H1 (cell line): ENCODE measurements at regions not wholly inside any gene's neighbourhood (a gene's known extent, or its start where the extent isn't known, plus 50 kb on each side); places are given as distances from the start of the nearest gene placed in this dataset.

Source experiments
- CTCF ChIP-seq, 3 experiments: IDR thresholded peaks; 1 replicate in 2 of 3; 2 replicates in 1 of 3; pipeline versions ENCODE4 v1.5.1 to v1.6.1; 2011; ENCODE audit warnings: low read length in 3 of 3, mild to moderate bottlenecking in 3 of 3, inconsistent platforms in 2 of 3, low read depth in 1 of 3, moderate library complexity in 1 of 3; ENCODE audit not compliant: insufficient read depth in 1 of 3; ENCODE audit errors: control extremely low read depth in 1 of 3
- EP300 ChIP-seq, 2 experiments: IDR thresholded peaks; 1 replicate in 1 of 2; 2 replicates in 1 of 2; pipeline ENCODE4 v1.6.1; 2011 to 2012; ENCODE audit warnings: low read depth in 2 of 2, low read length in 2 of 2, mild to moderate bottlenecking in 2 of 2, borderline replicate concordance in 1 of 2, inconsistent platforms in 1 of 2, moderate library complexity in 1 of 2
- GTF2F1 ChIP-seq: IDR thresholded peaks from 2 replicates; pipeline ENCODE4 v1.6.1; 2012; ENCODE audit warnings: low read depth, low read length, improper control_type of control experiment, borderline replicate concordance
- POLR2A ChIP-seq, 2 experiments: IDR thresholded peaks; 1 replicate in 1 of 2; 2 replicates in 1 of 2; pipeline ENCODE4 v1.6.1; 2011; ENCODE audit warnings: low read depth in 2 of 2, low read length in 2 of 2, mild to moderate bottlenecking in 2 of 2; ENCODE audit errors: control extremely low read depth in 1 of 2
- RFX5 ChIP-seq: IDR thresholded peaks from 2 replicates; pipeline ENCODE4 v1.6.1; 2011; ENCODE audit warnings: low read depth, low read length, improper control_type of control experiment, borderline replicate concordance
- SIN3A ChIP-seq, 2 experiments: IDR thresholded peaks in 1 of 2; conservative IDR thresholded peaks in 1 of 2; 2 replicates each; pipeline ENCODE4 v1.6.1; 2011 to 2012; ENCODE audit warnings: low read length in 2 of 2, improper control_type of control experiment in 1 of 2, low read depth in 1 of 2, mild to moderate bottlenecking in 1 of 2
- SP2 ChIP-seq: IDR thresholded peaks from 2 replicates; pipeline ENCODE4 v1.6.1; 2012; ENCODE audit warnings: mild to moderate bottlenecking, low read length, inconsistent platforms
- SUZ12 ChIP-seq: fragments of 200-600 bp; sonication (generic); IDR thresholded peaks from 2 replicates; pipeline ENCODE4 v1.6.1; 2012; ENCODE audit warnings: mild to moderate bottlenecking, inconsistent platforms, low read length, moderate library complexity, mixed read lengths
- TAF1 ChIP-seq: IDR thresholded peaks from 2 replicates; pipeline ENCODE4 v1.6.1; 2011; ENCODE audit warnings: mild to moderate bottlenecking, low read depth, low read length
- TCF12 ChIP-seq: IDR thresholded peaks from 2 replicates; pipeline ENCODE4 v1.6.1; 2011; ENCODE audit warnings: low read depth, mild to moderate bottlenecking, low read length

DNA sequence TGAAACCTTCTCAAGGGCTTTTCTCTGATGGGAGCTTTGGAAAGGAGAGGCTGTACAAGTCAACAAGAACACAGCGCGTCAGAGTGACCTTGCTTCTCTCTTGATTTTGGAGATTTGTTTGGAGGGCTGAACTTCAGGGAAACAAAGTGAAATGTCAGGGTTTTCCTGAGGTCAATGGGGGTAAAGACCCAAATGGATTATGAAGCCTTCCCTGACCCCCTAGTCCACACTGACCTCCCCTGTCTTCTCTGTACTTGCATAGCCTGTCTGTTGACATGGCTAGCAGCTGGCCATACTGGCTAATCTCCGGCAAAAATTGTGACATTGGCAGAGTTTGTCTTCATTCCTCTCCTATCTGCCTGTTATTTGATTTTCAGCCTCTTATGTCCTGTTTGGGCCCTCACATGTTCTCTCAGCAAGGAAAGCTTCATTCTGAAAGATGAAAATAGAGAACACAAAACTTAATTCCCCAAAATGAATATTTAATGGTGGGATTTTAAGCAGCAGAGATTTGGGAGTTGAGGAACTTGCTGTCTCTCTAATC is 149.3 kb upstream of the HAAO start:
- TF ChIP-seq CTCF (IDR thresholded peaks at IDR 0.05; ENCODE audit: control extremely low read depth in 1 of 3, insufficient read depth in 1 of 3, low read depth in 1 of 3, low read length in 3 of 3): no peak
- TF ChIP-seq POLR2A (IDR thresholded peaks at IDR 0.05; ENCODE audit: control extremely low read depth in 1 of 2, low read depth in 2 of 2, low read length in 2 of 2): no peak
- no peak for TF ChIP-seq EP300 (IDR thresholded peaks at IDR 0.05; ENCODE audit: borderline replicate concordance in 1 of 2, low read depth in 2 of 2, low read length in 2 of 2)
- TF ChIP-seq SP2: no peak
- TF ChIP-seq TAF1: no peak
- TF ChIP-seq TCF12: no peak
- TF ChIP-seq SUZ12: no peak
- no peak for TF ChIP-seq GTF2F1
- TF ChIP-seq RFX5: no peak
- no peak for TF ChIP-seq SIN3A (conservative IDR thresholded peaks at IDR 0.05 in 1 of 2, IDR thresholded peaks at IDR 0.05 in 1 of 2; ENCODE audit: low read depth in 1 of 2, low read length in 2 of 2)
